ENCODE measurements at regions not wholly inside any gene's neighbourhood (a gene's known extent, or its start where the extent isn't known, plus 50 kb on each side); places are given as distances from the start of the nearest gene placed in this dataset.
A peak's percentile ranks its signal among the peaks of the same experiment; 100 is the strongest.

- no peak for DNase-seq (ENCODE audit: low read depth, low spot score)
- H3K27ac ChIP-seq = no peak overlapping the region
Observed at GRCh38 chr20:11794525-11794924, 123.2 kb upstream of the BTBD3 start.

- no peak overlapping the region for H3K27ac ChIP-seq
- DNase-seq (ENCODE audit: low read depth, low spot score) = no peak
Observed at GRCh38 chr20:11795071-11795615, 122.5 kb upstream of the BTBD3 start.

- no peak for DNase-seq (ENCODE audit: low read depth, low spot score)
- no peak overlapping the region for H3K27ac ChIP-seq
Observed at GRCh38 chr20:11796026-11796425, 121.7 kb upstream of the BTBD3 start.

GRCh38 chr20:11797156-11797555 is 120.5 kb upstream of the BTBD3 start:
- DNase-seq (ENCODE audit: low read depth, low spot score) = no peak
- H3K27ac ChIP-seq = no peak overlapping the region

GRCh38 chr20:11799281-11799684 is 118.4 kb upstream of the BTBD3 start:
- no peak for DNase-seq (ENCODE audit: low read depth, low spot score)
- no peak overlapping the region for H3K27ac ChIP-seq

GRCh38 chr20:11807054-11808048 is 110.3 kb upstream of the BTBD3 start:
- DNase-seq (ENCODE audit: low read depth, low spot score) = no peak
- no peak overlapping the region for H3K27ac ChIP-seq

- no peak for DNase-seq (ENCODE audit: low read depth, low spot score)
- H3K27ac ChIP-seq = no peak overlapping the region
Observed at GRCh38 chr20:11808841-11809240, 108.9 kb upstream of the BTBD3 start.

GRCh38 chr20:11810311-11811083 is 107.2 kb upstream of the BTBD3 start:
- DNase-seq (ENCODE audit: low read depth, low spot score) = no peak
- H3K27ac ChIP-seq = peak overlapping the region; percentile 53

GRCh38 chr20:11813106-11813890 is 104.4 kb upstream of the BTBD3 start:
- no peak for DNase-seq (ENCODE audit: low read depth, low spot score)
- H3K27ac ChIP-seq = no peak overlapping the region

GRCh38 chr20:11814267-11814666 is 103.4 kb upstream of the BTBD3 start:
- no peak for DNase-seq (ENCODE audit: low read depth, low spot score)
- peak overlapping the region; percentile 36 for H3K27ac ChIP-seq

- H3K27ac ChIP-seq = no peak overlapping the region
- DNase-seq (ENCODE audit: low read depth, low spot score) = no peak
Observed at GRCh38 chr20:11820838-11821237, 96.9 kb upstream of the BTBD3 start.

- no peak for DNase-seq (ENCODE audit: low read depth, low spot score)
- no peak overlapping the region for H3K27ac ChIP-seq
Observed at GRCh38 chr20:11822540-11822794, 95.2 kb upstream of the BTBD3 start.

GRCh38 chr20:11826334-11826733 is 91.4 kb upstream of the BTBD3 start:
- no peak overlapping the region for H3K27ac ChIP-seq
- no peak for DNase-seq (ENCODE audit: low read depth, low spot score)

GRCh38 chr20:11832397-11832796 is 85.3 kb upstream of the BTBD3 start:
- no peak for DNase-seq (ENCODE audit: low read depth, low spot score)
- no peak overlapping the region for H3K27ac ChIP-seq

GRCh38 chr20:11832851-11833250 is 84.8 kb upstream of the BTBD3 start:
- H3K27ac ChIP-seq = no peak overlapping the region
- no peak for DNase-seq (ENCODE audit: low read depth, low spot score)

GRCh38 chr20:11833825-11834224 is 83.9 kb upstream of the BTBD3 start:
- no peak for DNase-seq (ENCODE audit: low read depth, low spot score)
- H3K27ac ChIP-seq = no peak overlapping the region

GRCh38 chr20:11838076-11838636 is 79.5 kb upstream of the BTBD3 start:
- no peak for DNase-seq (ENCODE audit: low read depth, low spot score)
- no peak overlapping the region for H3K27ac ChIP-seq

GRCh38 chr20:11841972-11842461 is 75.7 kb upstream of the BTBD3 start:
- DNase-seq (ENCODE audit: low read depth, low spot score) = no peak
- H3K27ac ChIP-seq = no peak overlapping the region

GRCh38 chr20:11843289-11843688 is 74.4 kb upstream of the BTBD3 start:
- no peak overlapping the region for H3K27ac ChIP-seq
- no peak for DNase-seq (ENCODE audit: low read depth, low spot score)

- H3K27ac ChIP-seq = no peak overlapping the region
- DNase-seq (ENCODE audit: low read depth, low spot score) = no peak
Observed at GRCh38 chr20:11844691-11845090, 73.0 kb upstream of the BTBD3 start.

All from epithelial cell of prostate (primary cell).